HG03354 (cell line): ENCODE measurements at regions not wholly inside any gene's neighbourhood (a gene's known extent, or its start where the extent isn't known, plus 50 kb on each side); places are given as distances from the start of the nearest gene placed in this dataset.
"Not testable (repeated sequence)": the region's sequence is repeated elsewhere in the genome, so short reads cannot be mapped to it uniquely, and the experiment has no call there.

Source experiments
- ATAC-seq: cut with Tn5 transposase; IDR thresholded peaks from one replicate; pipeline ENCODE4 v1.9.1; 2021; ENCODE audit warnings: mild to moderate bottlenecking; ENCODE audit not compliant: unreplicated experiment, poor library complexity, severe bottlenecking

GRCh38 chr16:59385491-59385890 lies 651.4 kb upstream of the GOT2 start:
- no peak for ATAC-seq

GRCh38 chr16:59373632-59374031 lies 639.5 kb upstream of the GOT2 start:
- no peak for ATAC-seq

- ATAC-seq = no peak
Measured at GRCh38 chr16:59370717-59371116, 636.6 kb upstream of the GOT2 start.

- no peak for ATAC-seq
Measured at GRCh38 chr16:59369523-59369922, 635.4 kb upstream of the GOT2 start.

DNA sequence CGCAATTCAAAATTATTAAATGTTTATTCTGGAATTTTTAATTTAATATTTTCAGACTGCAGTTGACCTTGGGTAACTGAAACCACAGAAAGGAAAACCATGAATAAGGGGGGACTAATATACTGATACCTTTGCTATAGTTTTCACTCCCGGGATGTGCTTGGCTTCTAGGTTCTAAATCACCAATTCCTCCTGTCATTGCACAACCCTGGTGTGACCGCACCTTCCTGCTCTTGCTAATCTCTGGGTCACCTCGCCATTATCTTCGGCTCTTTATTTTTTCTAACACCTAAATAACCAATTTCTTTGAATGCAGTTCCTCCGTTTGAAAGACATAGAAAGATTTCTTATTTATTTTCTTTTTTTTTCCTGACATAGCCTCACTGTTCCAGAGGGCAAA lies 634.5 kb upstream of the GOT2 start:
- ATAC-seq = no peak

GRCh38 chr16:59356709-59357108 lies 622.6 kb upstream of the GOT2 start:
- no peak for ATAC-seq

DNA sequence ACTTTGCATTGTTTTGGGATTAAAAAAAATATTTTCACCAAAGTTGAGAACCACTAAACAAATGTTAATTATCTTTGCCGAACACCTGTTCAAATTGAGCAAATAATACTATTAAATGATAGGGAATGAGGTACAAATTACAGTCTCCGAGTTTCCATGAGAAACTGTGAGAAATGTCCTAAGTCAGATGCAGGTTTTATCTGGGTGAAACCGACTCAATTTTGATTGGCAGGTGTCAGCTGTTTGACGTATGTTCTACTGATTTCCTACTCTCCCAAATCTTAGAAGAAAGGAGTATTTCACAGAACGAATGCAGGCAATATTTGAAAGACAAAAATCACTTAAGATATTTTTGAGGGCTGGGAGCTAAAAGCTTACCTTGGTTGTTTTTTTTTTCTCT lies 622.0 kb upstream of the GOT2 start:
- ATAC-seq = no peak

- ATAC-seq = no peak
Measured at GRCh38 chr16:59355704-59356103, 621.6 kb upstream of the GOT2 start.

- no peak for ATAC-seq
Measured at GRCh38 chr16:59351305-59351903, 617.3 kb upstream of the GOT2 start.

- ATAC-seq = no peak
Measured at GRCh38 chr16:59350670-59351069, 616.6 kb upstream of the GOT2 start.

DNA sequence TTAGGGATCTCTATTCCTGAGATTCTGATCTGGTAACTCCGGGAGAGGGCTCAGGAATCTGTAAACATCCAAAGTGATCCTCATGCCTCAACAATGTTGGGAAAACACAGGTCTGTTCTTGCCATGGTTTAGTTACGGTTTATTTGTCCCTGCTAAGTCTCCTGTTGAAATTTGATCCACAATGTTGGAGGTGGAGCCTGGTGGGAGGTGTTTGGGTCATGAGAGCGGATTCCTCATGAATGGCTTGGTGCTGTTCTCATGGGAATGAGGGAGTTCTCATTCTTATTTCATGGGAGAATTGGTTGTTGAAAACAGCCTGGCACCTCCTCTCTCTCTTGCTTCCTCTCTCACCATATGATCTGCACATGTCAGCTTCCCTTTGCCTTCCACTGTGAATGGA lies 608.6 kb upstream of the GOT2 start:
- ATAC-seq = no peak

DNA sequence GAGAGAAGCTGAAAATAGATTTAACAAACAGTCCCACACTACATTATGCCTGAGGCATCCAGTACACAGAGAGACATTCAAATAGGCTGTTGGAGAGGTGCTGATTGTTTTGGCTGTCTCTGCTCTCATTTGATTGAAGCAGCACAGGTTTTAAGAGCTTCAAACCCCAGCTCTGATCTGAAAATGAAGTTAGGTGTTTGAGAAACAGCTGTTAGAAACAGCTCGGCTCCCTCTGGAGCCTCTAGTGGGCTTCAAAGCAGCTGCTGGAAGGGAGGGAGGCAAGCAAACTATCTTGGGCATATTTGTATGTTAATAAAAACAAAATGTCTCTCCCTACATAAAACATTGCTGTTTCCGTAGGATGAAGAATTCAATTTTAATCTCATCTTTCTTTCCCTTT lies 607.3 kb upstream of the GOT2 start:
- ATAC-seq = no peak

DNA sequence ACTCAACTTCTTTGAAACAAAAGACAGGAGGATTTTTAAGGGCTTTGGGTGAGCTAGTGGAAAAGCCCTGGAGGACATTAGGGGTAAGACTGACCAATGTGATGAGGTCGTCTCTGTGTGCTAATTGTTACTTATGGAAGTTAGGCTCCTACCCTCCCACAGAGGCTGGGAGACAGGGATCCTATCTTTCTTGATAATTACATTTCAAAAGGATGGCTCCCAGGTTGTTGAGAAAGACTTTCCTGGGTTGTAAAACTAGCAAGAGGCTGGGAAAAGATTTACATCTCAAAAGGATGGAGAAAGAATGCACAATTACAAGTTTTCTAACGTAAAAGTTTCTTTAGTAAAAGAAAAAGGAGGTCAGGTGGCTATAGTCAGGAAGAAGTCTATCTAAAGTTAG lies 605.8 kb upstream of the GOT2 start:
- no peak for ATAC-seq

DNA sequence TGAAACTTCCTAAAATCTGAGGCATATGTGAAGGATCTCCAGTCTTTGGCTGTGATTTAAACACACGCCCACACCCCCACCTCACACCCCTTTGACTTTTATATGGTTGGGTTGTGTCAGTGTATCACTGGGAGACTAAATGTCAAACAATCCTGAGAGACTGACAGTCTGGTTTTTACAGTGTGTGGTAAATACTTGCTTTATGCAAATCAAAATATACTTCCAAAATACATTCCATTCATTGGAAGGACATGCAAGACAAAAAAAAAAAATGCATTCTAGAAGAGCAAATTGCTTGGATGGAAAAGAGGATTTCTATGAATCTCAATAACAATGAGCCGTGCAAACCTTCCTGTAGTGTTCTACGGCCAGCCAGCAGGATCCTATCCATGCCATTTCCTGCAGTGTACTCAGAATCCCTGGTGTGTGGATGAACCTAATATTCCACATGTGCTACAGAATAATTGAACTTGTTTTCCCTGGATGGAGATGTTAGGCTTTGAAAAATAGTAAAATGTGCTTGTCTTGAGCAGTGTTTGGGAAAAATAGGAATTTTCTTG lies 602.1 kb upstream of the GOT2 start:
- ATAC-seq = no peak

DNA sequence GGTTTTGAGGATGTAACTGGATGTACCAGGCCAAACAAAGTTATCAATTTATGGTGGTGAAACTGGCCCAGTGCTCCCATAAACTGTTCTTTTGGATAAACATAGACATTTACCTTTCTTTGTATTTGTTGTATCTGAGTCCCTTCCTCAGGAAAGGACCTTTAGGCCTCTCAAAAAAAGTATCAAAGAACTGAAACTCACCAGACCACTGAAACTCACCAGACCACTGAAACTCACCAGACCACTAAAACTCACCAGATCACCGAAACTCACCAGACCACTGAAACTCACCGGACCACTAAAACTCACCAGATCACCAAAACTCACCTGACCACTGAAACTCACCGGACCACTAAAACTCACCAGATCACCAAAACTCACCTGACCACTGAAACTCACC lies 597.6 kb upstream of the GOT2 start:
- ATAC-seq = not testable (repeated sequence)

- no peak for ATAC-seq
Measured at GRCh38 chr16:59330019-59330670, 596.0 kb upstream of the GOT2 start.

DNA sequence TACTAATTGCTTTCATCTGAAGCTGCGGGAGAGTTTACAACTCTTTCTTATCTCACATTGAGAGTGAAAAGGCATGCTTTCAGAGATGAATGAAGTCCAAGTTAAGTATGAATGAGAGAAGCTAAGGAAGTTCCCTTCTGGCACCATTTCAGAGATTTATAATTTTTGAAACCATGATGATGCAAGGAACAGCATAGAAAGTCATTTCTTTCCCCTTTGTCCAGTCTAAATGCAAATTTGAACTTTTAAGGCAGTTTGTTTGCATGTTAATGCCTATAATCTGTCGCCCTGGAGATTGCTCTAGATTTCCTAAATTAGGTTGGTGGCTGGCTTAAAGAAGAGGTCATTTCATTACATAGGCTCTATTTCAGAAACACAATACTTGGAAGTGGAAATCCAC lies 594.8 kb upstream of the GOT2 start:
- ATAC-seq = no peak

DNA sequence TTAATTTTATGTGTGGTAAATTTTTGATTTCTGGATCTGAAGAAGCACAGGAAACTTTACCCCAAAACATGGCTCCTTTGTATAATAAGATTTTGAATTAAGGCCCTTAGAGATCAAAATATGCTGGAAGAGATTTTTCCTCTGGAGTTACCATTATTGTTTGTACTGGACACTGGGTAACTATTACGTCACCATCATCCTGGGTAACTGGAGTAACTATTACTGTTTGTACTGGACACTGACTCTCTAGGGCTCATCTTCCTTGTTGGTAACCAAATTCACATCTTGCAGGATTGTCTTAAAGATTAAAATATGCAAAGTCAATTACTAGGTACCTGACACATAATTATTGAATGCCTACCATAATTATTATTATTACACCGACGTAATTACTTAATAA lies 593.8 kb upstream of the GOT2 start:
- ATAC-seq = no peak

GRCh38 chr16:59326955-59327354 lies 592.8 kb upstream of the GOT2 start:
- no peak for ATAC-seq

GRCh38 chr16:59324462-59324861 lies 590.3 kb upstream of the GOT2 start:
- no peak for ATAC-seq

- no peak for ATAC-seq
Measured at GRCh38 chr16:59320657-59321056, 586.5 kb upstream of the GOT2 start.

DNA sequence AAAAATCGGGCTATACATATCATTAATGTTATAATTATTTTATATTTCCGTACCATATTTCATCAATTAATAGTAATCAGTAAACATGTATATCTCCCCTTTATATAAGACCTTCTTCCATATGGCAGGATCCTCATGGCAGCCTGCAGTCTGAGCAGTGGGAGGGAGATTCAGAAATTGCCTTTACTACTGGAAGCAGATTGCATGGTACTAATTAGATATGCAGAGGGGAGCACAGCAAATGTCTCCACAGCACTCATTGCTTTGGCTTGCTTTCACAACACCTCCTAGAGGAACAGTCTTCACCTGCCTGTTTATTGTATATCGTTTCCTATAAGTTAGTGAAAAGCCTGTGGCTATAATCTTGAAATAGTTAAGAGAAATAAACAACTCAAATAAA lies 585.8 kb upstream of the GOT2 start:
- ATAC-seq = no peak
